ENCODE measurements at regions not wholly inside any gene's neighbourhood (a gene's known extent, or its start where the extent isn't known, plus 50 kb on each side); places are given as distances from the start of the nearest gene placed in this dataset.

DNA sequence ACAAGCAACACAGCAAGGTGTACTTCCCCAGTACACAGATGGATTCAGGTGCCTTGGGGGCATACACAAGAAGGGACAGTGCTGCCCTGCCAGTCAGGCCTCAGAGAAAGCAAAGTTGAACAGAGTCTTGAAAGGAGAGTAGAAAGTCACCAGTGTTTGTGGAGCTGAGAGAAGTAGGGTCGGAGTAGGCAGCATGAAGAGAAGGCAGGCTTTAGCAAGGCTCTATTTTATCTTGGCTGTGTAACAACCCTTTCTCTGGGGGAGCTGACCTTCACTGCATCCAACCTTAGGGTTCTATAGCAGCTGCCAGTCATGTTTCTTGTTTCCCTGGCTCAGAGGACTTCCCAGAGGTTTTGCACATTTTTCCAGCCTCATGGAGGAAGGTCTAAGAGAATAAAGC, 77.4 kb upstream of the BLID start:
- in situ Hi-C loops (cut with MboI; ENCODE audit: low pct_unique_long_range_greater_than_20kb, low sequenced_read_pairs, unreplicated experiment) = no loop called here
- TF ChIP-seq, protein P1, sequence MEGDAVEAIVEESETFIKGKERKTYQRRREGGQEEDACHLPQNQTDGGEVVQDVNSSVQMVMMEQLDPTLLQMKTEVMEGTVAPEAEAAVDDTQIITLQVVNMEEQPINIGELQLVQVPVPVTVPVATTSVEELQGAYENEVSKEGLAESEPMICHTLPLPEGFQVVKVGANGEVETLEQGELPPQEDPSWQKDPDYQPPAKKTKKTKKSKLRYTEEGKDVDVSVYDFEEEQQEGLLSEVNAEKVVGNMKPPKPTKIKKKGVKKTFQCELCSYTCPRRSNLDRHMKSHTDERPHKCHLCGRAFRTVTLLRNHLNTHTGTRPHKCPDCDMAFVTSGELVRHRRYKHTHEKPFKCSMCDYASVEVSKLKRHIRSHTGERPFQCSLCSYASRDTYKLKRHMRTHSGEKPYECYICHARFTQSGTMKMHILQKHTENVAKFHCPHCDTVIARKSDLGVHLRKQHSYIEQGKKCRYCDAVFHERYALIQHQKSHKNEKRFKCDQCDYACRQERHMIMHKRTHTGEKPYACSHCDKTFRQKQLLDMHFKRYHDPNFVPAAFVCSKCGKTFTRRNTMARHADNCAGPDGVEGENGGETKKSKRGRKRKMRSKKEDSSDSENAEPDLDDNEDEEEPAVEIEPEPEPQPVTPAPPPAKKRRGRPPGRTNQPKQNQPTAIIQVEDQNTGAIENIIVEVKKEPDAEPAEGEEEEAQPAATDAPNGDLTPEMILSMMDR (IDR thresholded peaks at IDR 0.05; ENCODE audit: extremely low read depth, insufficient read depth, missing control alignments) = no peak
- DNase-seq (ENCODE audit: low spot score) = no peak

DNA sequence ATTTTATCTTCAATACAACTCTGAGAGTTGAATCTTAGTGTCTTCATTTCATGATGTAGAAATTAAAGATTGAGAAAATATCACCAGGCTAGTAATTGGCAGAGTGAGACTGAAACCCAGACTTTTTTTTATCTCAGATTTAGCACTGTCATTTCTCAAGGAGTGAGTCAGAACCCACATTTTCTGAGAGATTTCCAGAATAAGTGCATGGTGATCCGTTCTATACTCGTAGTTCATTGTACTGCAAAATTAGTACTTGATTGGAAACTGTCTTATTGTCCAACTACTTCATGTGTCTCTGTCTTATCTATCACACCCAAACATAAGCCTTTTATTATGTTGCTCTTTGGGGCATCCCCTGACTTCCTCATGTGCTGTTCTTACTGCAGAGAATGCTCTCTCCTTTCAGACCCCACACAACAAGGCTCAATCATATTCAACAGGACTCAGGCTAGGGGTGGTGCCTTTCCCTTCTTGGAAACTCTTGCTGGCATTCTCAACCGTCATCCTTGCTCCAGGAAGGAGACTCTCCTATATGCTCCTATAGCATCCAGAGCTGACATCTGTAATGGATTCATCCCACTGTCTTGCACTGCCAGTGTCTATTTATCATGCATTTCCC, 76.7 kb upstream of the BLID start:
- no peak for DNase-seq (ENCODE audit: low spot score)

DNA sequence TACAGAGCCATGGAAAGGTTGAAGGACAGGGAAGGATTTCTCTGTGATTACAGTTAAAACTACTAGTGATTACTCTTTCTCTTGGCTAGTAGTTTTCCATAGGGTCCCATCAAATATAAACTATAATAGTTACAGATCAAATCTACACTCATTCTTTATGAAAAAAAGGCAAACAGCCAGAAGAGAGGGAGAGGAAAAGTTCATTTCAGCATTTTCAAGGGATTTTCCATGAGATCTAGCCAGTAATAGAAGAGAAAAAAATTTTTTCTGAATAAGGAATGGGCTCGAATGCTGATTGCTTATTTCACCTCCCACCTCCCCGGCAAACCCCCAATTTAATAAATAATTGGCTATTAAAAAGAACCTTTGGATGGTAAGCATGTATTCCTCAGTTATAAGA, 74.8 kb upstream of the BLID start:
- no peak for DNase-seq (ENCODE audit: low spot score)
- in situ Hi-C loops (cut with MboI; ENCODE audit: low pct_unique_long_range_greater_than_20kb, low sequenced_read_pairs, unreplicated experiment) = no loop called here
- TF ChIP-seq, protein P1 (IDR thresholded peaks at IDR 0.05; ENCODE audit: extremely low read depth, insufficient read depth, missing control alignments) = no peak

More for the DNA sequence above, 76.7 kb upstream of the BLID start:
- in situ Hi-C loops (cut with MboI; ENCODE audit: low pct_unique_long_range_greater_than_20kb, low sequenced_read_pairs, unreplicated experiment) = no loop called here
- TF ChIP-seq, protein P1 (IDR thresholded peaks at IDR 0.05; ENCODE audit: extremely low read depth, insufficient read depth, missing control alignments) = no peak

DNA sequence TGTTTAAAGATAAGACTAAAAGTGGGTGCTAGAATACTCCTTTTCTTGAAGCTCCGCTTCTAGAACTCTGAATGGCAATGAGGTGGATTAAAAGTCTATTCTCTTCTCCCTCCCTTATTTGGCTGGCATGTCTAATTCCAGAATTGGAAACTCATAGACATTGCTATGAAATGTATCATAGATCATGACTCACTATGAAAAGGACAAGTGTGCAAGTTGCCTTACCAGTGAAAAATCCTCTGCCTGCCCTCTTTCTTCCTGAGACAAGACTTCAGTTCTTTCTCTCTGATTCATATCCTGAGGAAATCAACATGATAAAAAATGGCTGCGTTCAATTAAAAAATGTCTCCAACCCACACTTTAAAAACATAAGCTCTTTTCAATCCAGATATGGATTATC, 73.2 kb upstream of the BLID start:
- DNase-seq (ENCODE audit: low spot score) = no peak
- TF ChIP-seq, protein P1 (IDR thresholded peaks at IDR 0.05; ENCODE audit: extremely low read depth, insufficient read depth, missing control alignments) = no peak
- in situ Hi-C loops (cut with MboI; ENCODE audit: low pct_unique_long_range_greater_than_20kb, low sequenced_read_pairs, unreplicated experiment) = no loop called here

- DNase-seq (ENCODE audit: low spot score) = no peak
- TF ChIP-seq, protein P1 (IDR thresholded peaks at IDR 0.05; ENCODE audit: extremely low read depth, insufficient read depth, missing control alignments) = no peak
- in situ Hi-C loops (cut with MboI; ENCODE audit: low pct_unique_long_range_greater_than_20kb, low sequenced_read_pairs, unreplicated experiment) = no loop called here
Measured at GRCh38 chr11:122187373-122188165, 71.6 kb upstream of the BLID start.

DNA sequence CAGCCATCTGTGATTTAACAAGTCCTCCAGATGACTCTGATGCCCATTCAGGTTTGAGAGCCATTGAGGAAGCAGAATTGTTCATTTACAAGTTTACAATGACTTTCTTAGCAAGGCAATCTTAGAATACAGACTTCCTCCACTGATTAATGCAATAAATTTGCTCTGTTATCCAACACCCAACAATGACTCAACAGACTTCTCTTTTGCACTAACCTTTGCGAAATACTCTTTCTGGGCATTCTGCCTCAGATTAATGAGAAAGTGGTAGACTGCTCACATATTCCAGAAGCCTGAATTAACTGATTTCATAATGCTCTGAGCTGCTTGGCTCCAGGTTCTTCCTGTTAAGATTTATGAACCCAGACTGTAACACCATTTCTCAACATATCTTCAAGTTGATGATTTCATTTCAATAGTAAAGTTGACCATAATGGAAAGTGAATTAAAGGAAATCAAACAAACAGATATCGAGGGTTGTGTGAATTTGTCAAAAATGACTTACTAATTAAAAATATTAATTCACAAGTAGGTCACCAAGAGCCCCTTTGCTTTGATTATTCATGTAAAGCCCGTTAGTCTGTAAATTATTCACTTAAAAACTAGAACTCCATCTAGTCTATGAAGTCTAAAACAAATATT, 70.5 kb upstream of the BLID start:
- TF ChIP-seq, protein P1 (IDR thresholded peaks at IDR 0.05; ENCODE audit: extremely low read depth, insufficient read depth, missing control alignments) = no peak
- no peak for DNase-seq (ENCODE audit: low spot score)
- in situ Hi-C loops (cut with MboI; ENCODE audit: low pct_unique_long_range_greater_than_20kb, low sequenced_read_pairs, unreplicated experiment) = no loop called here

All from GM13977 (cell line).